WERI-Rb-1 (cell line): ENCODE measurements at regions not wholly inside any gene's neighbourhood (a gene's known extent, or its start where the extent isn't known, plus 50 kb on each side); places are given as distances from the start of the nearest gene placed in this dataset.

Experiments
- DNase-seq: peaks from one replicate; pipeline ENCODE4 v3.0.0-alpha.2; 2020
- H3K27ac ChIP-seq: fragments of 250-450 bp; sonication (Bioruptor Pico); 2 replicates; pipeline ENCODE4 v1.5.1; 2020; ENCODE audit warnings: mild to moderate bottlenecking, moderate library complexity
- H3K27me3 ChIP-seq: fragments of 250-450 bp; sonication (Bioruptor Pico); 2 replicates; pipeline ENCODE4 v1.5.1; 2021; ENCODE audit warnings: mild to moderate bottlenecking, low read depth, moderate library complexity; ENCODE audit not compliant: insufficient read depth, severe bottlenecking
- H3K36me3 ChIP-seq: fragments of 250-450 bp; sonication (Bioruptor Pico); 2 replicates; pipeline ENCODE4 v1.5.1; 2020; ENCODE audit warnings: mild to moderate bottlenecking, moderate library complexity
- H3K4me3 ChIP-seq: 2 replicates; pipeline ENCODE4 v1.5.1; 2011; ENCODE audit warnings: low read depth, mild to moderate bottlenecking, control low read depth, low read length
- H3K9me3 ChIP-seq: fragments of 250-450 bp; sonication (Bioruptor Pico); 2 replicates; pipeline ENCODE4 v1.5.1; 2021; ENCODE audit warnings: mild to moderate bottlenecking, moderate library complexity; ENCODE audit not compliant: severe bottlenecking
- TF ChIP-seq, protein P1 (sequence below): IDR thresholded peaks from 2 replicates; pipeline ENCODE4 v1.5.1; 2011; ENCODE audit warnings: low read depth, mild to moderate bottlenecking, control low read depth, inconsistent platforms, low read length

DNA sequence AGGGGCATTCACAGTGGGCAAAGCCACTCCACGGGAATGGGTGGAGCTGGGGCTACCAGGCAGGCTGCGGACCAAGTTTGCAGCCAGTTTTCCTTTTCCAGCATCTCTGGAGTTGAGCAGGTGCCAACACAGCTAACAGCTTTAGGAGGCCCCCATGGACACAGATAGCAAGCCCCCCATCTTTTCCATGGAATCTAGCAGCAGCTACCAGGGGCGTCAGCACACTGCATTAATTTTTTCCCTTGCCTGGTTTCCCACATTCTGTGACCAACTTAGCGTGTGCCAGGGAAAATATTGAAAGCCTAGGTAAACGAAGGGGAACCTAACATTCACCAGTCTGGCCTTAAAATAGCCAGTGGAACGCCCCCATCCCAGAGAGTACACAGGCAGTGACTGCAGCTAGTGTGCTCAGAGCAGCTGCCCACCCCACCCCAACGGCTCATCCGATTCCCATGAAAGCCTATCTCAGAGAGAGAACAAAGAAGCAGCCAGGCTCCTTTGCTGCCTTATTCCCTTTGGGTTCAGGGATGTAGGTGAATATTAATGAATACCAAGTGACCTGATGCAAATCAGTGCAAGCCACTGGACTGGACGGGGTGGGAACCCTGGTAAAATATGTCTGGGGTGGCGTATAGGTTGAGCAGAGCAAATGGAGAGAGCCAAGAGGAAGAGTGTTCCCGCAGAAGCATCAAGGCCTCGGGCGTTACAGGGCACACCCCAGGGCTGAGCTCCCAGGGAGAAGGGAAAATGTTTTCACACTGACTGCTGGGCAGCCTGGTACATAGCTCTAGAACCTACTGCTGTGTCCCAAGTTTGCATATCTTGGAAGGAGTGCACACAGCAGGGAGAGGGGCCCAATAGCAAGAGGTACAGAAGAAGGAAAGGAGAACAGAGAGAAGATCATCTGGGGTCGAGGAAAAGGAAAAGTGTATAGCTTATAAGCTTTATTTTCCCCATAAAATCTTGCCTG is 73.9 kb upstream of the SOX9 start:
- TF ChIP-seq, protein P1, sequence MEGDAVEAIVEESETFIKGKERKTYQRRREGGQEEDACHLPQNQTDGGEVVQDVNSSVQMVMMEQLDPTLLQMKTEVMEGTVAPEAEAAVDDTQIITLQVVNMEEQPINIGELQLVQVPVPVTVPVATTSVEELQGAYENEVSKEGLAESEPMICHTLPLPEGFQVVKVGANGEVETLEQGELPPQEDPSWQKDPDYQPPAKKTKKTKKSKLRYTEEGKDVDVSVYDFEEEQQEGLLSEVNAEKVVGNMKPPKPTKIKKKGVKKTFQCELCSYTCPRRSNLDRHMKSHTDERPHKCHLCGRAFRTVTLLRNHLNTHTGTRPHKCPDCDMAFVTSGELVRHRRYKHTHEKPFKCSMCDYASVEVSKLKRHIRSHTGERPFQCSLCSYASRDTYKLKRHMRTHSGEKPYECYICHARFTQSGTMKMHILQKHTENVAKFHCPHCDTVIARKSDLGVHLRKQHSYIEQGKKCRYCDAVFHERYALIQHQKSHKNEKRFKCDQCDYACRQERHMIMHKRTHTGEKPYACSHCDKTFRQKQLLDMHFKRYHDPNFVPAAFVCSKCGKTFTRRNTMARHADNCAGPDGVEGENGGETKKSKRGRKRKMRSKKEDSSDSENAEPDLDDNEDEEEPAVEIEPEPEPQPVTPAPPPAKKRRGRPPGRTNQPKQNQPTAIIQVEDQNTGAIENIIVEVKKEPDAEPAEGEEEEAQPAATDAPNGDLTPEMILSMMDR = no peak
- peaks cover 14% of the 10 kb centered on the region for H3K27me3 ChIP-seq
- H3K9me3 ChIP-seq = peaks cover 5% of the 10 kb centered on the region
- H3K27ac ChIP-seq = no peak overlapping the region
- no peaks in the 10 kb centered on the region for H3K36me3 ChIP-seq
- no peak overlapping the region for H3K4me3 ChIP-seq
- DNase-seq = no peak

DNA sequence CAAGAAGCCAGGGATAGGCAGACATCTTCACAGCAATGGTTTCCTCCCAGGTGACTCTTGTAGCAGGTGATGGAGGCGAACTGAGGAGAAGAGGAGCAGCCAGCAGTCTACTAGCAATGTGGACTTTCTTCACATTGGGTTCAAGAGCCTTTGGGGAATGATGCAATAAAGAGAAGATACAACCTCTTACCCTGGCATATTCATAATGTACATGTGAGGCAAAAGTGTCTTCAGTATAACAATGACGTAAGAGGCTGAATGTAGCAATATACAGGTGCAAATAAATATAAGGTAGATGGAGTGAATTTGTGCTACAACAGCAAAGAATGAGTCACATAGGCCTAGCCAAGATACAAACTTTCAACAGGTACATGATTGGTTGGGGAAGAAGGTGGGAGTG is 70.9 kb upstream of the SOX9 start:
- no peak for DNase-seq
- Histone ChIP-seq H3K36me3 (no peaks in the 10 kb centered on the region), H3K27ac (no peak overlapping the region), H3K4me3 (no peak overlapping the region), H3K9me3 (peaks cover 5% of the 10 kb centered on the region), H3K27me3 (peaks cover 21% of the 10 kb centered on the region)
- TF ChIP-seq, protein P1 = no peak

DNA sequence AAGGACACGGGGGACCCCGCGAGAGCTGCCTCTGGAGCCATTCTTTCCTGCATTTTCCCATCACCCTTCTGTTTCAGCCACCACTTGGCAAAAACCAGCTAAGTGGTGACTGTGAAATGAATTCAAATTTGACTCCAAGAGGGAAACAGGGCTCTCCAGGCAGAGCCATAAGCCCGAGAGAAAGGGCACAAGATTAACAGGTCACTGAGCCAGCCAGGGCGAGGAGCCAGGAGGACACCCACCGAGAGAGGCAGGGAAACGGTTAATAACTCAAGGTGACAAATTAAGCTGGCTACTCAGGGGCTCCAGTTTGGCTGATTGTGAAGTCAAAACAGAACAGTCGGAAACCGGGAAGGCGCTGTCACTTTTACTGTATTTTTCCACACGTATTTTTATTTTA is 67.8 kb upstream of the SOX9 start:
- Histone ChIP-seq H3K4me3 (no peak overlapping the region), H3K27ac (no peak overlapping the region), H3K36me3 (no peaks in the 10 kb centered on the region), H3K27me3 (peaks cover 22% of the 10 kb centered on the region), H3K9me3 (peaks cover 5% of the 10 kb centered on the region)
- TF ChIP-seq, protein P1 = no peak
- no peak for DNase-seq

DNA sequence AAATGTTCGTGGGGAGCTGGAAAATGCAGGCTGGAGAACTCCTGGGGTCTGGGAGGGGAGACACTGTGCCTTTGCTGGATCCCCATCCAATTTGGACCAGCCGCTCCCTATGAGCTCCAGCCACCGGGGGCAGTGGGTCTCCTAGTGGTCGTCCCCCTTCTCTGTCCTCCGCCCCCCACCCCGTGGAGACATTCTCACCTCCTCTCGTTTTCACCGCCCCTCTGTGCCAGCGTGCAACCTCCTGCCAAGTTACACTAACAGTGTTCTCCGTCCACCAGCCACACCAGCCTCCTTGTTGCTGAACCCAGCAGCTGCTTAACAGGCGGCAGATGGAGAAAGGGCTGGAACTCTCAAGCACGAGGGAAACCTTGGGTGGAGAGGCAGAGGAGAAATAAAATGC is 67.4 kb upstream of the SOX9 start:
- Histone ChIP-seq H3K9me3 (peaks cover 5% of the 10 kb centered on the region), H3K36me3 (no peaks in the 10 kb centered on the region), H3K4me3 (no peak overlapping the region), H3K27ac (no peak overlapping the region), H3K27me3 (peaks cover 22% of the 10 kb centered on the region)
- peak; percentile 10 for DNase-seq
- TF ChIP-seq, protein P1 = 0 out of 2 replicates have a peak, but pooled peaks have one; percentile 7

DNA sequence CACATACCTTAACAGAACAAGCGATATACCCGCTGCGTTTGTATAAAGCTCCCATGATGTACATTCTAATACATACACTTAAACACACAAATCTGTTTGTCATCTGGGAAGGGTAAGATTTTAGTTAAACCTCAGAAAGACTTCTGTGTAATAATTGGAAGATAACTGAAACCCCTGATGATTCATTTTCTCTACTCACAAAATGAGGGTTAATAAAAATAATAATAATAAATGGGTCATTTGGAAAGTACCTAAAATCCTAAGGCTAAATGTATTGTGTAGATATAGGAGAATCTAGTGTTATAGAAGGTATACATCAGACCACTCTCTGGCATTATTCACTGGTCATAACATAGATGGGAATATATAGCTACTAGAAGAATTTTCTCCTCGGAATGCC is 64.7 kb upstream of the SOX9 start:
- Histone ChIP-seq H3K27me3 (peaks cover 25% of the 10 kb centered on the region), H3K4me3 (no peak overlapping the region), H3K27ac (no peak overlapping the region), H3K9me3 (peaks cover 2% of the 10 kb centered on the region), H3K36me3 (no peaks in the 10 kb centered on the region)
- TF ChIP-seq, protein P1 = no peak
- no peak for DNase-seq
